ENCODE measurements at regions not wholly inside any gene's neighbourhood (a gene's known extent, or its start where the extent isn't known, plus 50 kb on each side); places are given as distances from the start of the nearest gene placed in this dataset.

DNA sequence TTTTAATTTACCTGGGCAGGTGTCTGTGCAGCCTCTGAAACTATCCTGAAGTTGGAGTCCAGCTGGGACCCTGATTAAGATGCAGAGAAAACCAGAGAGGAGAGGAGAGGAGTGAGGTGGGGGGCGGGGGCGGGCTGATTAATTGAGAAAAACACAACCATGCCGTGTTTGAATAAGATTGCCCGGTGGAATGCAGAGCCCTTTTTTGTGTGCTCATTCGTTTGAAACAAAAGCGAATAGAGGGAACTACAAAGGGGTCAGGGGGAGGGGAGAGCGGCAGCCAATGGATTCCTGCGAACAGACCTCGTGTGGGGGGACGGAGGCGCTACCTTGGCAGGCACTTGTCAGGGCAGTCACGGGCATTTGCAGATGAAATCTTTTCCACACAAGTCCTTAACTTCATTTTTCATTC lies 355.8 kb downstream of the SOX9 start:
- CTCF ChIA-PET, result no interaction called here
- H3K27ac ChIP-seq (ENCODE audit: insufficient read depth, low read depth, low read length), result no peak overlapping the region
- FAIRE-seq (no peak), DNase-seq (ENCODE audit: low read depth, low spot score) (no peak)
- POLR2A ChIA-PET, result no interaction called here
- H2AFZ ChIP-seq (ENCODE audit: low read depth, low read length), result no peak overlapping the region
- no peaks in the 10 kb centered on the region for H3K9me1 ChIP-seq (replicated peaks; ENCODE audit: control insufficient read depth, extremely low read depth, insufficient read depth, low read length)
- no peaks in the 10 kb centered on the region for H3K36me3 ChIP-seq (ENCODE audit: control insufficient read depth in 2 of 2, extremely low read depth in 1 of 2, insufficient read depth in 2 of 2, low read length in 2 of 2)
- H3K79me2 ChIP-seq (ENCODE audit: control insufficient read depth, insufficient read depth, low read length), result no peaks in the 10 kb centered on the region
- dilution Hi-C loops (cut with MboI; ENCODE audit: extremely low pct_ligation_motif_present, low sequenced_read_pairs), result no loop called here
- intact Hi-C loops (cut with micrococcal nuclease), result no loop called here
- BruUV-seq (replicated peaks), result no TSS peak
- no peaks in the 10 kb centered on the region for H3K9me3 ChIP-seq (replicated peaks; ENCODE audit: control insufficient read depth, insufficient read depth, low read length)
- TF ChIP-seq JUN (IDR thresholded peaks at IDR 0.05; ENCODE audit: borderline replicate concordance, insufficient read depth, insufficient read length, low read depth) (no peak), GATA2 (IDR thresholded peaks at IDR 0.05; ENCODE audit: insufficient read depth, insufficient read length, low read depth, low read length) (no peak), EZH2 (IDR thresholded peaks at IDR 0.05; ENCODE audit: borderline replicate concordance, low read depth, low read length, severe bottlenecking) (no peak), POLR2A (IDR thresholded peaks at IDR 0.05; ENCODE audit: low read depth, low read length) (no peak), FOS (IDR thresholded peaks at IDR 0.05; ENCODE audit: borderline replicate concordance, insufficient read depth, low read length) (no peak), MYC (IDR thresholded peaks at IDR 0.05; ENCODE audit: low read depth, low read length) (no peak), POLR2AphosphoS5 (IDR thresholded peaks at IDR 0.05; ENCODE audit: insufficient read depth, low read depth, low read length) (no peak)
- TF ChIP-seq, protein P1, sequence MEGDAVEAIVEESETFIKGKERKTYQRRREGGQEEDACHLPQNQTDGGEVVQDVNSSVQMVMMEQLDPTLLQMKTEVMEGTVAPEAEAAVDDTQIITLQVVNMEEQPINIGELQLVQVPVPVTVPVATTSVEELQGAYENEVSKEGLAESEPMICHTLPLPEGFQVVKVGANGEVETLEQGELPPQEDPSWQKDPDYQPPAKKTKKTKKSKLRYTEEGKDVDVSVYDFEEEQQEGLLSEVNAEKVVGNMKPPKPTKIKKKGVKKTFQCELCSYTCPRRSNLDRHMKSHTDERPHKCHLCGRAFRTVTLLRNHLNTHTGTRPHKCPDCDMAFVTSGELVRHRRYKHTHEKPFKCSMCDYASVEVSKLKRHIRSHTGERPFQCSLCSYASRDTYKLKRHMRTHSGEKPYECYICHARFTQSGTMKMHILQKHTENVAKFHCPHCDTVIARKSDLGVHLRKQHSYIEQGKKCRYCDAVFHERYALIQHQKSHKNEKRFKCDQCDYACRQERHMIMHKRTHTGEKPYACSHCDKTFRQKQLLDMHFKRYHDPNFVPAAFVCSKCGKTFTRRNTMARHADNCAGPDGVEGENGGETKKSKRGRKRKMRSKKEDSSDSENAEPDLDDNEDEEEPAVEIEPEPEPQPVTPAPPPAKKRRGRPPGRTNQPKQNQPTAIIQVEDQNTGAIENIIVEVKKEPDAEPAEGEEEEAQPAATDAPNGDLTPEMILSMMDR (IDR thresholded peaks at IDR 0.05; ENCODE audit: extremely low read depth in 1 of 2, insufficient read depth in 1 of 2, low read depth in 1 of 2, low read length in 2 of 2), result no peak
- TF ChIP-seq, protein P2, sequence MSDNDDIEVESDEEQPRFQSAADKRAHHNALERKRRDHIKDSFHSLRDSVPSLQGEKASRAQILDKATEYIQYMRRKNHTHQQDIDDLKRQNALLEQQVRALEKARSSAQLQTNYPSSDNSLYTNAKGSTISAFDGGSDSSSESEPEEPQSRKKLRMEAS (IDR thresholded peaks at IDR 0.05; ENCODE audit: insufficient read depth, insufficient read length), result no peak
- no peak overlapping the region for H3K9ac ChIP-seq (replicated peaks; ENCODE audit: extremely low read depth, insufficient read depth, low read length)
- H3K27me3 ChIP-seq (ENCODE audit: control insufficient read depth in 2 of 2, insufficient read depth in 2 of 2, low read length in 2 of 2), result no peaks in the 10 kb centered on the region
- no peak overlapping the region for H3K4me2 ChIP-seq (ENCODE audit: insufficient read depth, low read length)
- H4K20me1 ChIP-seq (replicated peaks; ENCODE audit: control insufficient read depth, extremely low read depth, insufficient read depth, low read length), result no peaks in the 10 kb centered on the region
- no peaks in the 10 kb centered on the region for H3K4me1 ChIP-seq (ENCODE audit: control insufficient read depth, extremely low read depth, insufficient read depth, low read length)
- no peak overlapping the region for H3K4me3 ChIP-seq (replicated peaks in 1 of 3; ENCODE audit: insufficient read depth in 1 of 3, low read depth in 1 of 3, low read length in 3 of 3)
